22Rv1 (cell line): ENCODE measurements at regions not wholly inside any gene's neighbourhood (a gene's known extent, or its start where the extent isn't known, plus 50 kb on each side); places are given as distances from the start of the nearest gene placed in this dataset.

ENCODE experiments used
- H3K27ac ChIP-seq: fragments of 450-650 bp; 2 replicates; pipeline ENCODE4 v1.5.1; 2017
- ZFX ChIP-seq: fragments of 450-650 bp; IDR thresholded peaks from 2 replicates; pipeline ENCODE4 v1.6.1; 2017; ENCODE audit warnings: antibody characterized with exemption, borderline replicate concordance
- TF ChIP-seq, protein P1 (sequence below): fragments of 450-650 bp; IDR thresholded peaks from 2 replicates; pipeline ENCODE4 v1.5.1; 2017; ENCODE audit warnings: mild to moderate bottlenecking

DNA sequence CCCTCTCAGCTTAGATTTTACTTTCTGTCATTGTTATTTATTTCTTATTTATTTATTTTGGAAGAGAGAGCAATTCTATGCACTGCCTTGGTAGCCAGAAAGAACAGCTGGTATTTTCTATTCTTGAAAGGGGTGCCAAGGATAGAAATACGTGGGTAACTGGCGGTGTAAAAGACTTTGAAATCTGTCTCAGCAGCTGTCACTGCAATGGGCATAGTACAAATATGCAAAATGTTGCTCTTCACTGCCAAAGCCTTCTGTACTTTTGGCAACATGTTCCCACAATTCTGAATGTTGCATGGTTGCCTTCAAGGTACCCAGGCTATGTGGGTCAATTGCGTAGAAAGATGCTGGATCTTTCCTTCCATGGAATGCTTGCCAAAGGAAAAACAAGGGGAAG is 230.2 kb upstream of the EDIL3 start:
- TF ChIP-seq ZFX: no peak
- TF ChIP-seq, protein P1, sequence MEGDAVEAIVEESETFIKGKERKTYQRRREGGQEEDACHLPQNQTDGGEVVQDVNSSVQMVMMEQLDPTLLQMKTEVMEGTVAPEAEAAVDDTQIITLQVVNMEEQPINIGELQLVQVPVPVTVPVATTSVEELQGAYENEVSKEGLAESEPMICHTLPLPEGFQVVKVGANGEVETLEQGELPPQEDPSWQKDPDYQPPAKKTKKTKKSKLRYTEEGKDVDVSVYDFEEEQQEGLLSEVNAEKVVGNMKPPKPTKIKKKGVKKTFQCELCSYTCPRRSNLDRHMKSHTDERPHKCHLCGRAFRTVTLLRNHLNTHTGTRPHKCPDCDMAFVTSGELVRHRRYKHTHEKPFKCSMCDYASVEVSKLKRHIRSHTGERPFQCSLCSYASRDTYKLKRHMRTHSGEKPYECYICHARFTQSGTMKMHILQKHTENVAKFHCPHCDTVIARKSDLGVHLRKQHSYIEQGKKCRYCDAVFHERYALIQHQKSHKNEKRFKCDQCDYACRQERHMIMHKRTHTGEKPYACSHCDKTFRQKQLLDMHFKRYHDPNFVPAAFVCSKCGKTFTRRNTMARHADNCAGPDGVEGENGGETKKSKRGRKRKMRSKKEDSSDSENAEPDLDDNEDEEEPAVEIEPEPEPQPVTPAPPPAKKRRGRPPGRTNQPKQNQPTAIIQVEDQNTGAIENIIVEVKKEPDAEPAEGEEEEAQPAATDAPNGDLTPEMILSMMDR: no peak
- H3K27ac ChIP-seq: no peak overlapping the region

- TF ChIP-seq, protein P1: no peak
- TF ChIP-seq ZFX: no peak
- no peak overlapping the region for H3K27ac ChIP-seq
Observed at GRCh38 chr5:84606784-84607183, 222.1 kb upstream of the EDIL3 start.

- TF ChIP-seq ZFX: no peak
- TF ChIP-seq, protein P1: no peak
Observed at GRCh38 chr5:84605241-84605640, 220.6 kb upstream of the EDIL3 start.

DNA sequence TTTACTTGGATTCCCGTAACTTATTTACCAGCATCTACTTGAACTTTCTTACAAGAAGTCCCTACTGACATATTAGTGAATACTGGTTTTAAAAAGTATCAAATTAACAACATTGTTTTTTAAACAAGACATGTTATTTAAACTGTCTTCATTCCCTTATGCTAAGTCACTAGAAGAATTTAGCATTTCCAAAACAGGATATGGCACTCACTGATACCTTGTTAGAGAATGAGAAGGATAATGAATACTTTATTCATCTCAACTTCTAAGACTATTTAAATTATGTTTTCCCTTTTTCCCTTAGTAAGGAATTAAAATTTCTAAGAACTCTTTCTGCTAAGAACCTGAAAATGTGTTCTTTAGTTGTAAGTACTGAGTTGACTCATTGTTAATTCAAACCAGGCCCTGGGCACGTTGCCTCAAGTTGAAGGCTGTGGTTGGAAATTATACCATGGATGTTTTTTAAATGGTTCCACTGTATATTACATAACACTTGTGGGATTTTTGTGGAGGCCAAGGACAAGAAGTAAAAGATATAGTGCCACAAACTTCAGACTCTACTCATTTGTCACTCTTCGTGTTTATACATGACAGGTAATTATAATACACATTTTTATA is 219.0 kb upstream of the EDIL3 start:
- H3K27ac ChIP-seq: no peak overlapping the region
- no peak for TF ChIP-seq ZFX
- TF ChIP-seq, protein P1: no peak

More at GRCh38 chr5:84605241-84605640, 220.6 kb upstream of the EDIL3 start:
- no peak overlapping the region for H3K27ac ChIP-seq

DNA sequence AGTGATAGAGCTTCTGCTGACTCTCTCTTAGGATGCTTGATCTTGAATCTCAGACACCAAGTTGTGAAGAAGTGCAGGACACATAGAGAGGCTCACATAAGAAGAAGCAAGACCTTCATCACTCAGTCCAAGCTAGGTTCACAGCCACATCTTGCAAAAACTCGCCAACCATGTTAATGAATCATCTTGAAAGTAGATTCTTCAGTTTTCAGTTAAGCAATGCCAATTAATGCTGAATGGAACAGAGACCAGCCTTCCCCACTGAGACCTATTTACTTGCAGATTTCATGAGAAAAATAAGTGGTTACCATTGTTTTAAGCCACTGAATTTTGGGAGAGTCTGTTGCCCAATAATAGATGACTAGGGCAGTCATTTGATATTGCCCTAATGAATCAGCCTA is 217.7 kb upstream of the EDIL3 start:
- TF ChIP-seq, protein P1: no peak
- TF ChIP-seq ZFX: no peak

DNA sequence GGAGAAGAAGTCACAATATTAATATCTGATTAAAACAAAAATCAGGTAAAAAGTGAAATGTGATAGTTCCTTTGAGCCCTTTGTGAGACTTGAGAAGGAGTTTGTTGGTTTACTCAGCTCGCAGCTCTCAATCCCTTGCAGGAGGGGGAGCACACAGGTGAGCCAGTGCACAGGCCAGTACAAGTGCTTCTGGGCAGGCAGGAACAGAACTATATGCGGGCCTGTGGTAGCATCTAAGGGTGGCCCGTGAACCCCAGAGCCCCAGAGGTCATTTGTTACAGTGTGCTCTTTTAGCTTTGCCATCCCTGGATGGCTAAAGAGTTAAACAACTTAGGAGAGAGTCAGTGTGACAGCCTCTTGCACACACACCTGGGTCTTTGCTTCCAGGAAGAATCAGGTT is 215.3 kb upstream of the EDIL3 start:
- TF ChIP-seq, protein P1: no peak
- TF ChIP-seq ZFX: no peak
- no peak overlapping the region for H3K27ac ChIP-seq

More for the DNA sequence above, 217.7 kb upstream of the EDIL3 start:
- H3K27ac ChIP-seq: no peak overlapping the region

- no peak overlapping the region for H3K27ac ChIP-seq
Observed at GRCh38 chr5:84597904-84598303, 213.2 kb upstream of the EDIL3 start.

More at GRCh38 chr5:84597904-84598303, 213.2 kb upstream of the EDIL3 start:
- TF ChIP-seq, protein P1: no peak
- no peak for TF ChIP-seq ZFX
